Panc1 (cell line): ENCODE measurements at regions not wholly inside any gene's neighbourhood (a gene's known extent, or its start where the extent isn't known, plus 50 kb on each side); places are given as distances from the start of the nearest gene placed in this dataset.

Experiments
- TCF7L2 ChIP-seq: IDR thresholded peaks from 2 replicates; pipeline ENCODE4 v1.6.1; 2011; ENCODE audit warnings: mild to moderate bottlenecking, low read depth, low read length, inconsistent platforms
- TF ChIP-seq, protein P1 (sequence below): fragments of 450-650 bp; IDR thresholded peaks from 2 replicates; pipeline ENCODE4 v1.5.1; 2017; ENCODE audit warnings: mild to moderate bottlenecking
- TF ChIP-seq, protein P2 (sequence below), 2 experiments: IDR thresholded peaks; 2 replicates each; pipeline ENCODE4 v1.6.1; 2011 to 2012; ENCODE audit warnings: low read depth in 2 of 2, control low read depth in 1 of 2, low read length in 1 of 2, mild to moderate bottlenecking in 1 of 2, moderate library complexity in 1 of 2; ENCODE audit not compliant: insufficient read depth in 1 of 2

DNA sequence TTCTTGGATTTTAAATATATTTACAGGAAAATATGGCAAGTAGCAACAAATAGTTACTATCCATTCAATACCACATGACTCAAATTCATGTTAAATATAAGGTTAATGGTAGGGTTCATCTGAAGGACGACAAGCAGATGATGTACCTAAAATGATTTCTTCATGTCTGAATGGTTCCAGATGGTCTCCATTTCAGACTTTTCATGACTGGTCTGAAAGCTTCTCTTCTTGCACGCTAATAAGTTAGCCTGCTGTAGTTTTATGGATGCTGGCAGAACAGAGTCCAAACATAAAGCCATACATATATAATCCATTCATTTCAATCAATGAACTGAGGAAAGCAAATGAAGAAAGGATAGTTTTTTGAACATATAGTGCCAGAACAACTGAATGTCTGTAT is 257.0 kb upstream of the MGAT4C start:
- TF ChIP-seq, protein P1, sequence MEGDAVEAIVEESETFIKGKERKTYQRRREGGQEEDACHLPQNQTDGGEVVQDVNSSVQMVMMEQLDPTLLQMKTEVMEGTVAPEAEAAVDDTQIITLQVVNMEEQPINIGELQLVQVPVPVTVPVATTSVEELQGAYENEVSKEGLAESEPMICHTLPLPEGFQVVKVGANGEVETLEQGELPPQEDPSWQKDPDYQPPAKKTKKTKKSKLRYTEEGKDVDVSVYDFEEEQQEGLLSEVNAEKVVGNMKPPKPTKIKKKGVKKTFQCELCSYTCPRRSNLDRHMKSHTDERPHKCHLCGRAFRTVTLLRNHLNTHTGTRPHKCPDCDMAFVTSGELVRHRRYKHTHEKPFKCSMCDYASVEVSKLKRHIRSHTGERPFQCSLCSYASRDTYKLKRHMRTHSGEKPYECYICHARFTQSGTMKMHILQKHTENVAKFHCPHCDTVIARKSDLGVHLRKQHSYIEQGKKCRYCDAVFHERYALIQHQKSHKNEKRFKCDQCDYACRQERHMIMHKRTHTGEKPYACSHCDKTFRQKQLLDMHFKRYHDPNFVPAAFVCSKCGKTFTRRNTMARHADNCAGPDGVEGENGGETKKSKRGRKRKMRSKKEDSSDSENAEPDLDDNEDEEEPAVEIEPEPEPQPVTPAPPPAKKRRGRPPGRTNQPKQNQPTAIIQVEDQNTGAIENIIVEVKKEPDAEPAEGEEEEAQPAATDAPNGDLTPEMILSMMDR, result no peak
- no peak for TF ChIP-seq TCF7L2
- TF ChIP-seq, protein P2, sequence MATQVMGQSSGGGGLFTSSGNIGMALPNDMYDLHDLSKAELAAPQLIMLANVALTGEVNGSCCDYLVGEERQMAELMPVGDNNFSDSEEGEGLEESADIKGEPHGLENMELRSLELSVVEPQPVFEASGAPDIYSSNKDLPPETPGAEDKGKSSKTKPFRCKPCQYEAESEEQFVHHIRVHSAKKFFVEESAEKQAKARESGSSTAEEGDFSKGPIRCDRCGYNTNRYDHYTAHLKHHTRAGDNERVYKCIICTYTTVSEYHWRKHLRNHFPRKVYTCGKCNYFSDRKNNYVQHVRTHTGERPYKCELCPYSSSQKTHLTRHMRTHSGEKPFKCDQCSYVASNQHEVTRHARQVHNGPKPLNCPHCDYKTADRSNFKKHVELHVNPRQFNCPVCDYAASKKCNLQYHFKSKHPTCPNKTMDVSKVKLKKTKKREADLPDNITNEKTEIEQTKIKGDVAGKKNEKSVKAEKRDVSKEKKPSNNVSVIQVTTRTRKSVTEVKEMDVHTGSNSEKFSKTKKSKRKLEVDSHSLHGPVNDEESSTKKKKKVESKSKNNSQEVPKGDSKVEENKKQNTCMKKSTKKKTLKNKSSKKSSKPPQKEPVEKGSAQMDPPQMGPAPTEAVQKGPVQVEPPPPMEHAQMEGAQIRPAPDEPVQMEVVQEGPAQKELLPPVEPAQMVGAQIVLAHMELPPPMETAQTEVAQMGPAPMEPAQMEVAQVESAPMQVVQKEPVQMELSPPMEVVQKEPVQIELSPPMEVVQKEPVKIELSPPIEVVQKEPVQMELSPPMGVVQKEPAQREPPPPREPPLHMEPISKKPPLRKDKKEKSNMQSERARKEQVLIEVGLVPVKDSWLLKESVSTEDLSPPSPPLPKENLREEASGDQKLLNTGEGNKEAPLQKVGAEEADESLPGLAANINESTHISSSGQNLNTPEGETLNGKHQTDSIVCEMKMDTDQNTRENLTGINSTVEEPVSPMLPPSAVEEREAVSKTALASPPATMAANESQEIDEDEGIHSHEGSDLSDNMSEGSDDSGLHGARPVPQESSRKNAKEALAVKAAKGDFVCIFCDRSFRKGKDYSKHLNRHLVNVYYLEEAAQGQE (IDR thresholded peaks at IDR 0.05; ENCODE audit: insufficient read depth in 1 of 2, low read depth in 2 of 2, low read length in 1 of 2), result no peak
